Right atrium auricular region (tissue), 2 donors: ENCODE measurements at regions not wholly inside any gene's neighbourhood (a gene's known extent, or its start where the extent isn't known, plus 50 kb on each side); places are given as distances from the start of the nearest gene placed in this dataset.

ENCODE experiments used
- DNase-seq: peaks from one replicate; pipeline ENCODE4 v3.0.0-alpha.2; 2019; ENCODE audit warnings: low spot score
- H3K27ac ChIP-seq, 2 donors: fragments of 200-600 bp; sonication (generic); 1 replicate in 1 of 2; 2 replicates in 1 of 2; pipeline ENCODE4 v1.5.1; 2016 to 2019
- H3K27me3 ChIP-seq, 2 donors: fragments of 200-600 bp; sonication (generic); one replicate each; pipeline versions ENCODE4 v1.5.1 to v1.6.0; 2017 to 2019
- H3K36me3 ChIP-seq: fragments of 200-600 bp; sonication (generic); one replicate; pipeline ENCODE4 v1.5.1; 2016
- H3K4me1 ChIP-seq, 2 donors: fragments of 200-600 bp; sonication (generic); one replicate each; pipeline versions ENCODE4 v1.5.1 to v1.6.0; 2017 to 2019
- H3K4me3 ChIP-seq, 2 donors: fragments of 200-600 bp; sonication (generic); 1 replicate in 1 of 2; 2 replicates in 1 of 2; pipeline ENCODE4 v1.5.1; 2017 to 2019; ENCODE audit warnings: mild to moderate bottlenecking in 1 of 2, moderate library complexity in 1 of 2
- H3K9me3 ChIP-seq, 2 donors: fragments of 200-600 bp; sonication (generic); one replicate each; pipeline ENCODE4 v1.5.1; 2019
- TF ChIP-seq, protein P1 (sequence below), 2 donors: fragments of 200-600 bp; sonication (generic); IDR thresholded peaks; one replicate each; pipeline ENCODE4 v1.5.1; 2019; ENCODE audit warnings: antibody characterized with exemption in 2 of 2

- no peaks in the 10 kb centered on the region for H3K36me3 ChIP-seq
These were observed 321.3 kb downstream of the SAMD5 start for GRCh38 chr6:147829835-147830234.

DNA sequence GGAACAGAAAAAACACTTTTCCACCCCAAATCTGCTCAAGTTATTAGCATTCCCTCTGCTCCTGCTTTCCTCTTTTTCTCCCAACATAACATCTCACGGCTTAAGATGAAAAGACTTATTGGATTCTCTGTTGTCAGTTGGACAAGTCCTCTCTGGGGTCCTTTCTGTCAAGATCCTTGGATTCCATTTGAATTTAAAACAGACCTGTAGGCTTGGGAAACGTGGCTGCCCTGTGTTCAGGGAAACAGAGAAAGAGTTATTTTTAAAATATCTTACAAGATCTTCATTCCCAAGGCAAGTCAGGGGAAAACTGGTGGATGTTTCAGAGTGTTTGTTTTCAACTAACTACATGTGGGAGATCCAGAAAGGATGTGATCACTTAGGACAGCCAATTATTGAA, 322.9 kb downstream of the SAMD5 start:
- DNase-seq = no peak
- no peak overlapping the region for H3K4me3 ChIP-seq
- no peaks in the 10 kb centered on the region for H3K27me3 ChIP-seq
- H3K9me3 ChIP-seq = no peaks in the 10 kb centered on the region
- no peaks in the 10 kb centered on the region for H3K4me1 ChIP-seq
- H3K27ac ChIP-seq = no peak overlapping the region
- no peaks in the 10 kb centered on the region for H3K36me3 ChIP-seq
- TF ChIP-seq, protein P1, sequence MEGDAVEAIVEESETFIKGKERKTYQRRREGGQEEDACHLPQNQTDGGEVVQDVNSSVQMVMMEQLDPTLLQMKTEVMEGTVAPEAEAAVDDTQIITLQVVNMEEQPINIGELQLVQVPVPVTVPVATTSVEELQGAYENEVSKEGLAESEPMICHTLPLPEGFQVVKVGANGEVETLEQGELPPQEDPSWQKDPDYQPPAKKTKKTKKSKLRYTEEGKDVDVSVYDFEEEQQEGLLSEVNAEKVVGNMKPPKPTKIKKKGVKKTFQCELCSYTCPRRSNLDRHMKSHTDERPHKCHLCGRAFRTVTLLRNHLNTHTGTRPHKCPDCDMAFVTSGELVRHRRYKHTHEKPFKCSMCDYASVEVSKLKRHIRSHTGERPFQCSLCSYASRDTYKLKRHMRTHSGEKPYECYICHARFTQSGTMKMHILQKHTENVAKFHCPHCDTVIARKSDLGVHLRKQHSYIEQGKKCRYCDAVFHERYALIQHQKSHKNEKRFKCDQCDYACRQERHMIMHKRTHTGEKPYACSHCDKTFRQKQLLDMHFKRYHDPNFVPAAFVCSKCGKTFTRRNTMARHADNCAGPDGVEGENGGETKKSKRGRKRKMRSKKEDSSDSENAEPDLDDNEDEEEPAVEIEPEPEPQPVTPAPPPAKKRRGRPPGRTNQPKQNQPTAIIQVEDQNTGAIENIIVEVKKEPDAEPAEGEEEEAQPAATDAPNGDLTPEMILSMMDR (IDR thresholded peaks at IDR 0.05) = no peak

More at GRCh38 chr6:147829835-147830234, 321.3 kb downstream of the SAMD5 start:
- TF ChIP-seq, protein P1 (IDR thresholded peaks at IDR 0.05) = no peak
- Histone ChIP-seq H3K9me3 (no peaks in the 10 kb centered on the region), H3K27ac (no peak overlapping the region), H3K4me1 (no peaks in the 10 kb centered on the region), H3K4me3 (no peak overlapping the region), H3K27me3 (no peaks in the 10 kb centered on the region)
- no peak for DNase-seq

DNA sequence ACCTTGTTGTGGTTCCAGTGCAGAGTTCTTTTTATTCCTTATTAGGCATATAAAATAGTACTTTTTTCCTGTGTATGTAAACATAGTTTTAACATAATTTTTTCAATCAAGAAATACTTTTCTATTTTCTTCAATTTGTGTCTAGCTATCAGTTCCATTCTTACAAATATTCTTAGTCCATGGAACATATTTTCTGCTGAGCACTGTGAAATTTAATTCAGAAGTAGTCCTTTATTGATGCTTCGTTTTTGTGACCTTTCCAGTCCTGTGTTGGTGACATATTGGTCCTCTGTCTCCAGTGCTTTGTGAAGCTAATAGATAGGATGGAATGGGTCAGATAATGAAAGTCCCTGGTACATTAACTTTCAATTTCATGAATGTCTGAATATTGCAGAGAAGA, 325.1 kb downstream of the SAMD5 start:
- no peaks in the 10 kb centered on the region for H3K4me1 ChIP-seq
- H3K9me3 ChIP-seq = no peaks in the 10 kb centered on the region
- no peak overlapping the region for H3K4me3 ChIP-seq
- no peak overlapping the region for H3K27ac ChIP-seq
- TF ChIP-seq, protein P1 (IDR thresholded peaks at IDR 0.05) = no peak
- no peaks in the 10 kb centered on the region for H3K27me3 ChIP-seq
- DNase-seq = no peak
- H3K36me3 ChIP-seq = no peaks in the 10 kb centered on the region

DNA sequence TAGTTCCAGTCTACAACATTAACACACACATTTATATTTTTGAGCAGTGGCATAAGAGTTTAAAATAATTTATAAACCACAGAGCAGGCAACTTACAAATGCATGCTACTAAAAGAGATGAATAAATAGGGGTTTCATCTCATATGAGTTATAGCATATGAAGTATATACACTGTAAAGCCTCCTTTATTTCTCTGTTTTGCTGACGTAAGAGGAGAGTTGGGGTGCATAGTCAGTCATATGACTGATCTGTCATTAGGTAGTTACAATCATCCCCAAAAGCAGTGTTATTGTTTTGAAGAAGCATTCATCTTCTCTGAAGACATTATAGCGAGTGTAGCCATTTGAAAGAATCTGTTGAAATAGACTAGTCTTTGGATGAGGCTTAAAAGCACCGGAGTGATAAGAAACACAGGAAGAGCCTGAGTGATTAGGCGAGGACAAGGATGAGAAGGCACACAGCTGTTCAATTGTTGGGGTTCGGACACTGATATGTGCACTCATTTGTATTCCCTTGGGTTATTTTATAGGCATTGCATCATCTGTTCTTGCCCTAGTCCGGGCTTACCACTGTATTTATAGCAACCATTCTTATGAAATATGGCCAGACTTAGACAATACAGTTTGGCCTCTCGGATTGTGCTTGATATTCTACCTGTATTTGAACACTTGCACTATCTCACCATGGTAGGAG, 325.7 kb downstream of the SAMD5 start:
- Histone ChIP-seq H3K27me3 (no peaks in the 10 kb centered on the region), H3K9me3 (no peaks in the 10 kb centered on the region), H3K4me1 (no peaks in the 10 kb centered on the region), H3K4me3 (no peak overlapping the region), H3K27ac (no peak overlapping the region), H3K36me3 (no peaks in the 10 kb centered on the region)
- DNase-seq = no peak
- TF ChIP-seq, protein P1 (IDR thresholded peaks at IDR 0.05) = no peak

- no peak for DNase-seq
- no peaks in the 10 kb centered on the region for H3K9me3 ChIP-seq
- no peaks in the 10 kb centered on the region for H3K27me3 ChIP-seq
- no peaks in the 10 kb centered on the region for H3K4me1 ChIP-seq
- H3K27ac ChIP-seq = no peak overlapping the region
- no peak overlapping the region for H3K4me3 ChIP-seq
- TF ChIP-seq, protein P1 (IDR thresholded peaks at IDR 0.05) = no peak
- no peaks in the 10 kb centered on the region for H3K36me3 ChIP-seq
These were observed 329.1 kb downstream of the SAMD5 start for GRCh38 chr6:147837540-147837939.
